NB4 (cell line): ENCODE measurements at regions not wholly inside any gene's neighbourhood (a gene's known extent, or its start where the extent isn't known, plus 50 kb on each side); places are given as distances from the start of the nearest gene placed in this dataset.

Experiments
- DNase-seq: peaks from one replicate; pipeline ENCODE4 v3.0.0; 2010; ENCODE audit warnings: low read depth
- H3K4me3 ChIP-seq: one replicate; pipeline ENCODE4 v1.5.1; 2011; ENCODE audit warnings: mild to moderate bottlenecking, low read depth, low read length, moderate library complexity
- MYC ChIP-seq: IDR thresholded peaks from 2 replicates; pipeline ENCODE4 v1.6.1; 2011; ENCODE audit warnings: low read depth, low read length
- POLR2A ChIP-seq: IDR thresholded peaks from 2 replicates; pipeline ENCODE4 v1.6.1; 2011; ENCODE audit warnings: mild to moderate bottlenecking; ENCODE audit not compliant: insufficient read length; ENCODE audit errors: extremely low read depth
- TF ChIP-seq, protein P1 (sequence below): IDR thresholded peaks from one replicate; pipeline ENCODE4 v1.5.1; 2012; ENCODE audit warnings: low read depth, low read length
- TF ChIP-seq, protein P2 (sequence below): IDR thresholded peaks from 2 replicates; pipeline ENCODE4 v1.6.1; 2011; ENCODE audit warnings: low read depth, low read length

- DNase-seq: no peak
- TF ChIP-seq, protein P1, sequence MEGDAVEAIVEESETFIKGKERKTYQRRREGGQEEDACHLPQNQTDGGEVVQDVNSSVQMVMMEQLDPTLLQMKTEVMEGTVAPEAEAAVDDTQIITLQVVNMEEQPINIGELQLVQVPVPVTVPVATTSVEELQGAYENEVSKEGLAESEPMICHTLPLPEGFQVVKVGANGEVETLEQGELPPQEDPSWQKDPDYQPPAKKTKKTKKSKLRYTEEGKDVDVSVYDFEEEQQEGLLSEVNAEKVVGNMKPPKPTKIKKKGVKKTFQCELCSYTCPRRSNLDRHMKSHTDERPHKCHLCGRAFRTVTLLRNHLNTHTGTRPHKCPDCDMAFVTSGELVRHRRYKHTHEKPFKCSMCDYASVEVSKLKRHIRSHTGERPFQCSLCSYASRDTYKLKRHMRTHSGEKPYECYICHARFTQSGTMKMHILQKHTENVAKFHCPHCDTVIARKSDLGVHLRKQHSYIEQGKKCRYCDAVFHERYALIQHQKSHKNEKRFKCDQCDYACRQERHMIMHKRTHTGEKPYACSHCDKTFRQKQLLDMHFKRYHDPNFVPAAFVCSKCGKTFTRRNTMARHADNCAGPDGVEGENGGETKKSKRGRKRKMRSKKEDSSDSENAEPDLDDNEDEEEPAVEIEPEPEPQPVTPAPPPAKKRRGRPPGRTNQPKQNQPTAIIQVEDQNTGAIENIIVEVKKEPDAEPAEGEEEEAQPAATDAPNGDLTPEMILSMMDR: no peak
- TF ChIP-seq MYC (no peak), POLR2A (no peak)
- TF ChIP-seq, protein P2, sequence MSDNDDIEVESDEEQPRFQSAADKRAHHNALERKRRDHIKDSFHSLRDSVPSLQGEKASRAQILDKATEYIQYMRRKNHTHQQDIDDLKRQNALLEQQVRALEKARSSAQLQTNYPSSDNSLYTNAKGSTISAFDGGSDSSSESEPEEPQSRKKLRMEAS: no peak
- H3K4me3 ChIP-seq: no peak overlapping the region
These were observed 409.2 kb upstream of the TCF4 start for GRCh38 chr18:55997151-55997561.

DNA sequence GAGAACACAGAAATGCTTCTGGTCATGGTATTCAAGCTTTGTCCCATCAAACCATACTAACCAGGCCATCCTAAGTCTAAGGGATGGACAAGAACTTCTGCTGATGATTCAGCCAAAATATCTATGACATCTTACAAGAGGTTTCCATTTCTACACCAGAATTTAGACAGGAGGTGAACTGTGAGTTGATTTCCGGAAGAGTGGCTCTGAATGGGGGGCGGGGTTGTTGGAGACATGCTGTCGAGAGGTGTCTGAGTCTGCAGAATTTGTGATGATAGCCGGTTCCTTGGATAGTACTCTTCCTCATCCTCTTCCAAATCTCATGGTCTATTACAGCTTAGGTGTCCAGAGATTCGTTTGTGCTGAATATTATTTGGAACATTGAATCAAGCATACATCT, 408.7 kb upstream of the TCF4 start:
- no peak for TF ChIP-seq POLR2A
- TF ChIP-seq, protein P2: no peak
- TF ChIP-seq, protein P1: no peak
- no peak for TF ChIP-seq MYC
- DNase-seq: no peak

DNA sequence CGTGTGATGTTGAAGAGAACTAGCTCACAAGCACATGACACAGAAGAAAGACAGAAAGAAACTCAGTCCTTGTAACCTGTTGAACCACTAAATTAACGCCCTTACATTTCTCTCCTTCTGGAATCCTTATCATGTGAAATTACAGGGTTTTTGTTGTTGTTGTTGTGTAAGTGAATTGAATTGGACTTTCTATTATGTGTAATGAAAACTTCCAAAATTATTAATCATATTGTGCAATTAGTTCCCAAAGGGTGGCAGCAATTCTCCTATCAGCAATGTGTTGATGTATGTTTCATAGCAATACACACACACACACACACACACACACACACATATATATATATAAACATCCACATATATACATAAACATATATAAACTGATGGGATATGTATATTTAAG, 402.2 kb upstream of the TCF4 start:
- TF ChIP-seq, protein P2: no peak
- TF ChIP-seq POLR2A (no peak), MYC (no peak)
- TF ChIP-seq, protein P1: no peak
- no peak for DNase-seq
- no peak overlapping the region for H3K4me3 ChIP-seq

More for the DNA sequence above, 408.7 kb upstream of the TCF4 start:
- H3K4me3 ChIP-seq: no peak overlapping the region

DNA sequence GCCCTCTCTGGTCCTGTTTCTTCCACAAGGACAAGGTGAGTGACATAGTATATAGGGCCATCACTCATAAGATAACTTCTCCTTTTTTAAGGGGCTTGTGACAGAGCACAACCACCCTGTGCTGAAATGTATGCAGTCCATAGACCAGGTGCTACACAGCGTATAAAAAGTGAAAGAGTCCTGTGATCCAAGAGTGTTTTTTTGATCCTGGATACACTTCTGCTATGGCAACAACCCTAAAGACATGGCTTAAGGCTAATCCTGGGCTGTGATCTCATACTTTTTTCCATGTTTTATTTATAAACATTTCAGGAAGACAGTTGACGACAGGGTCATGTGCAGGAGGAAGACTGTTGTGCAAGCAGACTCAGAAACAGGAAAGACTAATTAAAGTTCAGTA, 400.5 kb upstream of the TCF4 start:
- H3K4me3 ChIP-seq: no peak overlapping the region
- no peak for DNase-seq
- TF ChIP-seq POLR2A: no peak
- TF ChIP-seq, protein P1: no peak
- TF ChIP-seq MYC: no peak
- TF ChIP-seq, protein P2: no peak

DNA sequence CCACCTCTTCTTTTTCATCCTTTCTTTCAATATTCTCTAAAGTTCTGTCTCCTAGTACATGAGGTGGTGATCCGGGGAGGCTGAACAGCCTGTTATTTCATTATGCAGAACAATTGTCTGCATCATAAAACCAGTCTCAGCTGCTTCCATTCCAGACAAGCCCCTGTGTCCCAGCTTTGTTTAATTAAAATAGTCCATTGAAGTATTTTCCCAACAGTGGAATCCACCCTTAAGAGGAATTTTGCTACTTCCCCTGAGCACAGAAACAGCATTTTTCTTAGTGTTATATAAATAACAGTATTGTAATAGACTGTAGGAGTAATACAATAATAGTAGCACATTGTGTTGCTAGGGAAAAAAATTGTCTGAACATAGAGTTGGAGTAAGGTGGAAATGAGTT, 395.4 kb upstream of the TCF4 start:
- no peak for DNase-seq
- TF ChIP-seq, protein P2: no peak
- no peak for TF ChIP-seq MYC
- TF ChIP-seq, protein P1: no peak
- TF ChIP-seq POLR2A: no peak
- no peak overlapping the region for H3K4me3 ChIP-seq

- no peak for DNase-seq
- H3K4me3 ChIP-seq: no peak overlapping the region
- TF ChIP-seq, protein P1: no peak
- TF ChIP-seq POLR2A (no peak), MYC (no peak)
- TF ChIP-seq, protein P2: no peak
These were observed 395.0 kb upstream of the TCF4 start for GRCh38 chr18:55982992-55983391.
